ENCODE measurements at regions not wholly inside any gene's neighbourhood (a gene's known extent, or its start where the extent isn't known, plus 50 kb on each side); places are given as distances from the start of the nearest gene placed in this dataset.
"Not testable (repeated sequence)": the region's sequence is repeated elsewhere in the genome, so short reads cannot be mapped to it uniquely, and the experiment has no call there.

DNA sequence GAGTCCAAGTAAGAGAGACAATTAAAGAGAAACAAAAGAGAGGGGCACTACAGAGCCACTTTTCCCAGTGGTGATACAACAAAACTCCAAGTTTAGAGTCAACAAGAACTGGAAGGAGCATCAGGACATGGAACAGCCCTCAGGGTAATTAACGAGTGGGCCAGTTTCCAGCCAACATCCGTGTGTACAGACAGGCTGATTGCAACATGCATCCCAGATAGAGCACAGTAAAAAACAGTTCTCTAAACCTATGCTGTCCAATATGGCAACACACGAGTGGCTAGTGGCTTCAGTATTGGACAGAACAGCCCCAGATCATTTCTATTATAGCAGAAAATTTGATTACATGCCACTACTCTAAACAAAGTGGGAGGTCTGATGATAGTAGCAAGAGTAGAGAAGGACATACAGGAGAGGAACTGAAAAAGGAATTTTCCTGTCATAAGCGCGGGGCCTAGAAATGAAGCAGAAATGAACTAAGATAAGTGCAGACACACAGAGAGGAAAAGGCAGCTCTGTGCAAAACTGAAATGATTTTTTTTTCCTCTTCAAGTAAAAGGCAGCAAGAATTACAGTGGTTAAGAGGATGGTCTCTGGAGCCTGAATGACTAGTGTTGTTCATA lies 175.6 kb upstream of the CCNG1 start:
- no peaks in the 10 kb centered on the region for H3K36me3 Mint-ChIP-seq
- no peak overlapping the region for H3K4me3 Mint-ChIP-seq
- H3K27ac Mint-ChIP-seq: no peak overlapping the region
- no peaks in the 10 kb centered on the region for H3K9me3 Mint-ChIP-seq
- H3K27me3 Mint-ChIP-seq (ENCODE audit: low read depth): no peaks in the 10 kb centered on the region
- TF ChIP-seq ZNF232 (CRISPR knock-in tag; IDR thresholded peaks at IDR 0.05) (no peak), SP1 (CRISPR knock-in tag; conservative IDR thresholded peaks at IDR 0.05) (no peak), GTF2I (CRISPR knock-in tag; conservative IDR thresholded peaks at IDR 0.05) (no peak), SMAD3 (CRISPR knock-in tag; IDR thresholded peaks at IDR 0.05; ENCODE audit: borderline replicate concordance) (no peak), ZNF317 (CRISPR knock-in tag; IDR thresholded peaks at IDR 0.05; ENCODE audit: borderline replicate concordance, low read depth) (no peak), ZNF138 (CRISPR knock-in tag; conservative IDR thresholded peaks at IDR 0.05) (no peak), SOX15 (CRISPR knock-in tag; IDR thresholded peaks at IDR 0.05) (no peak), ZBTB21 (CRISPR knock-in tag; IDR thresholded peaks at IDR 0.05; ENCODE audit: borderline replicate concordance) (no peak), ZNF219 (CRISPR knock-in tag; IDR thresholded peaks at IDR 0.05; ENCODE audit: borderline replicate concordance) (no peak), FOXP1 (CRISPR knock-in tag; IDR thresholded peaks at IDR 0.05; ENCODE audit: borderline replicate concordance) (no peak)
- TF ChIP-seq, protein P1, sequence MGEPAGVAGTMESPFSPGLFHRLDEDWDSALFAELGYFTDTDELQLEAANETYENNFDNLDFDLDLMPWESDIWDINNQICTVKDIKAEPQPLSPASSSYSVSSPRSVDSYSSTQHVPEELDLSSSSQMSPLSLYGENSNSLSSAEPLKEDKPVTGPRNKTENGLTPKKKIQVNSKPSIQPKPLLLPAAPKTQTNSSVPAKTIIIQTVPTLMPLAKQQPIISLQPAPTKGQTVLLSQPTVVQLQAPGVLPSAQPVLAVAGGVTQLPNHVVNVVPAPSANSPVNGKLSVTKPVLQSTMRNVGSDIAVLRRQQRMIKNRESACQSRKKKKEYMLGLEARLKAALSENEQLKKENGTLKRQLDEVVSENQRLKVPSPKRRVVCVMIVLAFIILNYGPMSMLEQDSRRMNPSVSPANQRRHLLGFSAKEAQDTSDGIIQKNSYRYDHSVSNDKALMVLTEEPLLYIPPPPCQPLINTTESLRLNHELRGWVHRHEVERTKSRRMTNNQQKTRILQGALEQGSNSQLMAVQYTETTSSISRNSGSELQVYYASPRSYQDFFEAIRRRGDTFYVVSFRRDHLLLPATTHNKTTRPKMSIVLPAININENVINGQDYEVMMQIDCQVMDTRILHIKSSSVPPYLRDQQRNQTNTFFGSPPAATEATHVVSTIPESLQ (CRISPR knock-in tag; IDR thresholded peaks at IDR 0.05): no peak
- TF ChIP-seq, protein P2, sequence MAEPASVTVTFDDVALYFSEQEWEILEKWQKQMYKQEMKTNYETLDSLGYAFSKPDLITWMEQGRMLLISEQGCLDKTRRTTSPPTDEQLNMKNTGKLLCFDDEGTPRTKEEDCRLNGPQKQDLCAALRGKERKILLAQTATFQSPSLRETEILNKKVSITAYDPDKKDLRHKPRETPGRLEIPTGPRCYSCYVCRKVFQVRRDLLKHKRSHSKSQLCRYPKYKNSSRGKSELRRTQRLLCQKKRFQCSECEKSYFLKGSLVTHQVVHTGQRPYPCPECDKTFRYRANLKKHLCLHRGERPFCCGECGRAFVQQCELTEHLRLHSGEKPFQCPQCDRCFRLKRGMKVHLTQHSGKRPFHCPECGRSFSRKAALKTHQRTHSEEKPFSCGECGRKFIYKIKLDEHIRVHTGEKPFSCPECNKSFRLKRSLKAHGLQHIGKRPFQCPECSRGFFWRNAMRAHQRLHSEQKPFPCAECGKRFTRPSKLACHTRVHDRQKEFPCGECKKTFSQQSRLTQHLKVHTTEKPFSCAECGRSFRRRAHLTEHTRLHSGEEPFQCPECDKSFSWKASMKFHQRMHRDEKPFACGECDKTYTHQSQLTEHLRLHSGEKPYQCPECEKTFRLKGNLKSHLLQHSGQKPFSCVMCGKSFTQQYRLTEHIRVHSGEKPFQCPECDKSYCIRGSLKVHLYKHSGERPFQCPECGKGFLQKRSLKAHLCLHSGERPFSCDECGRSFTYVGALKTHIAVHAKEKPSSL (CRISPR knock-in tag; conservative IDR thresholded peaks at IDR 0.05): no peak
- CTCF ChIA-PET: no interaction called here
- no peak for ATAC-seq
- no peaks in the 10 kb centered on the region for H3K4me1 Mint-ChIP-seq
- no peak for DNase-seq (ENCODE audit: low spot score)
- POLR2A ChIA-PET: no interaction called here

DNA sequence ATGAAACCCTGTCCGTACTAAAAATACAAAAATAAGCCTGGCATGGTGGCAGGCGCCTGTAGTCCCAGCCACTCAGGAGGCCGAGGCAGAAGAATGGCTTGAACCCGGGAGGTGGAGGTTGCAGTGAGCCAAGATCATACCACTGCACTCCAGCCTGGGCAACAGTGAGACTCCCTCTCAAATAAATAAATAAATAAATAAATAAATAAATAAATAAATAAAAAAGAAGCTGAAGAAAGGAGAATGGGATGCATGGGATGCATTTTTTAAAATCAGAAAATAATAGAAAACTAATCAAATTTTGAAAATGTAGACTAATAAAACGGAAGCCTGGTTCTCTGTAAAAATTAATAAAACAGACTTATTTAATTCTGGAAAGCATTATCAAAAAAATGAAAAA lies 171.1 kb upstream of the CCNG1 start:
- H3K9me3 Mint-ChIP-seq; H3K4me3 Mint-ChIP-seq; POLR2A ChIA-PET; ATAC-seq; CTCF ChIA-PET; H3K27me3 Mint-ChIP-seq (ENCODE audit: low read depth); H3K4me1 Mint-ChIP-seq; DNase-seq (ENCODE audit: low spot score); H3K27ac Mint-ChIP-seq; H3K36me3 Mint-ChIP-seq: not testable (repeated sequence)
- TF ChIP-seq HMGA2 (CRISPR knock-in tag; IDR thresholded peaks at IDR 0.05): peak; percentile 32; the same call in 1 of the 2 replicates

DNA sequence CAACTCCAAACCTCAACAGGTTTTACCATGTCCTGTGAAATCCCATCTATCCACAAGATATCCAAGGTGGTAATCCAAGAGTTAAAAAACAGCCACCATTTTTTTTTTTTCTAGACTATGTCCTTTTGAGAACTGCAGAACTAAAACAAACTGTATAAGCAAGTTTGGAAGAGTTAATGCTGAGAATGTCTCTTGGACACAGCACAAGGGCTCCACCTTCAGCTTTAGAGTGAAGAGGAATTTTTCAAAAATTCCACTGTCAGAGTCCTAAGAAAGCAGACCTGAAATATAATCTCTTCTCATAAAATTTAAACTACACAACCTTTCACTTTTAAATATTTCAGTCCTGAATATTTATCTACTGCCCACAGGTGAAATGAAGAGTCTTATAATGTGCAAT lies 167.8 kb upstream of the CCNG1 start:
- peaks cover 16% of the 10 kb centered on the region for H3K9me3 Mint-ChIP-seq
- peaks cover 13% of the 10 kb centered on the region for H3K36me3 Mint-ChIP-seq
- CTCF ChIA-PET: interaction anchor here (0.9 to 1.5 kb wide), 4 partner anchors 37 to 165 kb away, joined by 3 to 4 read pairs (median 4); no protein-coding TSS in a partner anchor
- POLR2A ChIA-PET: no interaction called here
- no peak for DNase-seq (ENCODE audit: low spot score)
- ATAC-seq: peak; percentile 75; the same call in 1 of the 2 replicates
- 0 out of 2 replicates have a peak overlapping the region, but pooled peaks have one; percentile 46 for H3K27ac Mint-ChIP-seq
- H3K4me3 Mint-ChIP-seq: no peak overlapping the region
- peaks cover 11% of the 10 kb centered on the region for H3K4me1 Mint-ChIP-seq
- H3K27me3 Mint-ChIP-seq (ENCODE audit: low read depth): no peaks in the 10 kb centered on the region
- TF ChIP-seq, protein P3, sequence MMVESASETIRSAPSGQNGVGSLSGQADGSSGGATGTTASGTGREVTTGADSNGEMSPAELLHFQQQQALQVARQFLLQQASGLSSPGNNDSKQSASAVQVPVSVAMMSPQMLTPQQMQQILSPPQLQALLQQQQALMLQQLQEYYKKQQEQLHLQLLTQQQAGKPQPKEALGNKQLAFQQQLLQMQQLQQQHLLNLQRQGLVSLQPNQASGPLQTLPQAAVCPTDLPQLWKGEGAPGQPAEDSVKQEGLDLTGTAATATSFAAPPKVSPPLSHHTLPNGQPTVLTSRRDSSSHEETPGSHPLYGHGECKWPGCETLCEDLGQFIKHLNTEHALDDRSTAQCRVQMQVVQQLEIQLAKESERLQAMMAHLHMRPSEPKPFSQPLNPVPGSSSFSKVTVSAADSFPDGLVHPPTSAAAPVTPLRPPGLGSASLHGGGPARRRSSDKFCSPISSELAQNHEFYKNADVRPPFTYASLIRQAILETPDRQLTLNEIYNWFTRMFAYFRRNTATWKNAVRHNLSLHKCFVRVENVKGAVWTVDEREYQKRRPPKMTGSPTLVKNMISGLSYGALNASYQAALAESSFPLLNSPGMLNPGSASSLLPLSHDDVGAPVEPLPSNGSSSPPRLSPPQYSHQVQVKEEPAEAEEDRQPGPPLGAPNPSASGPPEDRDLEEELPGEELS (CRISPR knock-in tag; IDR thresholded peaks at IDR 0.05): no peak
- no peak for TF ChIP-seq ZNF671 (CRISPR knock-in tag; IDR thresholded peaks at IDR 0.05)
- TF ChIP-seq ZNF263 (CRISPR knock-in tag; IDR thresholded peaks at IDR 0.05; ENCODE audit: low read depth): no peak
- TF ChIP-seq, protein P4, sequence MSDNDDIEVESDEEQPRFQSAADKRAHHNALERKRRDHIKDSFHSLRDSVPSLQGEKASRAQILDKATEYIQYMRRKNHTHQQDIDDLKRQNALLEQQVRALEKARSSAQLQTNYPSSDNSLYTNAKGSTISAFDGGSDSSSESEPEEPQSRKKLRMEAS (CRISPR knock-in tag; IDR thresholded peaks at IDR 0.05): no peak
- TF ChIP-seq, protein P5, sequence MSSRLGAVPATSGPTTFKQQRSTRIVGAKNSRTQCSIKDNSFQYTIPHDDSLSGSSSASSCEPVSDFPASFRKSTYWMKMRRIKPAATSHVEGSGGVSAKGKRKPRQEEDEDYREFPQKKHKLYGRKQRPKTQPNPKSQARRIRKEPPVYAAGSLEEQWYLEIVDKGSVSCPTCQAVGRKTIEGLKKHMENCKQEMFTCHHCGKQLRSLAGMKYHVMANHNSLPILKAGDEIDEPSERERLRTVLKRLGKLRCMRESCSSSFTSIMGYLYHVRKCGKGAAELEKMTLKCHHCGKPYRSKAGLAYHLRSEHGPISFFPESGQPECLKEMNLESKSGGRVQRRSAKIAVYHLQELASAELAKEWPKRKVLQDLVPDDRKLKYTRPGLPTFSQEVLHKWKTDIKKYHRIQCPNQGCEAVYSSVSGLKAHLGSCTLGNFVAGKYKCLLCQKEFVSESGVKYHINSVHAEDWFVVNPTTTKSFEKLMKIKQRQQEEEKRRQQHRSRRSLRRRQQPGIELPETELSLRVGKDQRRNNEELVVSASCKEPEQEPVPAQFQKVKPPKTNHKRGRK (CRISPR knock-in tag; IDR thresholded peaks at IDR 0.05; ENCODE audit: borderline replicate concordance): no peak
- TF ChIP-seq, protein P6, sequence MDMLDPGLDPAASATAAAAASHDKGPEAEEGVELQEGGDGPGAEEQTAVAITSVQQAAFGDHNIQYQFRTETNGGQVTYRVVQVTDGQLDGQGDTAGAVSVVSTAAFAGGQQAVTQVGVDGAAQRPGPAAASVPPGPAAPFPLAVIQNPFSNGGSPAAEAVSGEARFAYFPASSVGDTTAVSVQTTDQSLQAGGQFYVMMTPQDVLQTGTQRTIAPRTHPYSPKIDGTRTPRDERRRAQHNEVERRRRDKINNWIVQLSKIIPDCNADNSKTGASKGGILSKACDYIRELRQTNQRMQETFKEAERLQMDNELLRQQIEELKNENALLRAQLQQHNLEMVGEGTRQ (CRISPR knock-in tag; IDR thresholded peaks at IDR 0.05): no peak

Data from WTC11 (cell line).